Omental fat pad (tissue), 3 donors: ENCODE measurements at regions not wholly inside any gene's neighbourhood (a gene's known extent, or its start where the extent isn't known, plus 50 kb on each side); places are given as distances from the start of the nearest gene placed in this dataset.

ENCODE experiments used
- ATAC-seq: fragments of 150-250 bp; one replicate; pipeline ENCODE4 v1.9.1; 2016; ENCODE audit warnings: mild to moderate bottlenecking, moderate library complexity; ENCODE audit not compliant: low FRiP score
- DNase-seq: peaks from one replicate; pipeline ENCODE4 v3.0.0-alpha.2; 2019; ENCODE audit warnings: low spot score
- CTCF ChIP-seq, 3 donors: fragments of 450-650 bp; IDR thresholded peaks; one replicate each; pipeline ENCODE4 v1.5.1; 2016 to 2017; ENCODE audit warnings: antibody characterized with exemption in 3 of 3, mild to moderate bottlenecking in 3 of 3, moderate library complexity in 2 of 3

- no peak for ATAC-seq
- DNase-seq: no peak
- TF ChIP-seq CTCF (IDR thresholded peaks at IDR 0.05): no peak
Observed at GRCh38 chr6:1127597-1128288, 184.2 kb upstream of the FOXQ1 start.

GRCh38 chr6:1127129-1127528 is 184.8 kb upstream of the FOXQ1 start:
- TF ChIP-seq CTCF (IDR thresholded peaks at IDR 0.05): no peak
- DNase-seq: no peak
- ATAC-seq: no peak

- no peak for ATAC-seq
- TF ChIP-seq CTCF (IDR thresholded peaks at IDR 0.05): no peak
- no peak for DNase-seq
Observed at GRCh38 chr6:1126036-1126435, 185.9 kb upstream of the FOXQ1 start.

GRCh38 chr6:1125297-1125696 is 186.6 kb upstream of the FOXQ1 start:
- DNase-seq (no peak), ATAC-seq (no peak)
- TF ChIP-seq CTCF (IDR thresholded peaks at IDR 0.05): no peak

- DNase-seq (no peak), ATAC-seq (no peak)
- no peak for TF ChIP-seq CTCF (IDR thresholded peaks at IDR 0.05)
Observed at GRCh38 chr6:1124885-1125284, 187.0 kb upstream of the FOXQ1 start.

- TF ChIP-seq CTCF (IDR thresholded peaks at IDR 0.05): no peak
- ATAC-seq (no peak), DNase-seq (no peak)
Observed at GRCh38 chr6:1123386-1124375, 188.2 kb upstream of the FOXQ1 start.
